ENCODE measurements at regions not wholly inside any gene's neighbourhood (a gene's known extent, or its start where the extent isn't known, plus 50 kb on each side); places are given as distances from the start of the nearest gene placed in this dataset.

DNA sequence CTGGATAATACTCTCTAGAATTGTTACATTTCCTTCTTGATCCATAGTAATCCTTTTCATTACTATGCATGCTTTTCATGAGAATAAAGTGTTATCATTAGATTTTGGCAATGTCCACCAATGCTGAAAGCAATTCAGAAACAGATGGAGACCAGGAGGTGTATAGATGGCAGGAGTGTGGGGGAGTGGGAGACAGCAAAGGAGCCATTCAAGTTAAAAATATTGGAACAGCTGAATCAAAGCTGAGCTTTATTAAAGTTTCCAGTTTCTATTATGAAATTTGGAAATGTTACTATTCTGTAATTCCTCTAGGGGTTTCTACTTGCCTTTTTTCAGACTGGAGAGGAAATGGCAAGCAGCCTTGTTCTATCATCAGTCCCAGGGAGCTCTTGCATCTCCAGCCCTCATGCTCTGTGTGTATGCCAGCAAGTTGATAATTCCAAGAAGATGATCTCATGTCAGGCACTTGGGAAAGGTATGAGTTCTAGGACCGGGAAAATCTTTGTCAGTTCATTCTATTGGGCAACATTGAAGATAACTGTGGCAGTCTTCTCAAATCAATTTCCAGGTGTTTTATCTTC lies 228.0 kb downstream of the CD109 start:
- TF ChIP-seq YY1 (IDR thresholded peaks at IDR 0.05; ENCODE audit: low read depth) (no peak), EP300 (IDR thresholded peaks at IDR 0.05; ENCODE audit: borderline replicate concordance) (no peak), RAD21 (IDR thresholded peaks at IDR 0.05; ENCODE audit: low read depth) (no peak), CREB1 (IDR thresholded peaks at IDR 0.05; ENCODE audit: low read depth) (no peak), EGR1 (IDR thresholded peaks at IDR 0.05) (no peak), TAF1 (IDR thresholded peaks at IDR 0.05; ENCODE audit: low read depth) (no peak), TEAD4 (IDR thresholded peaks at IDR 0.05) (no peak), CEBPB (IDR thresholded peaks at IDR 0.05) (no peak), TCF12 (IDR thresholded peaks at IDR 0.05; ENCODE audit: low read depth) (no peak)
- TF ChIP-seq, protein P1, sequence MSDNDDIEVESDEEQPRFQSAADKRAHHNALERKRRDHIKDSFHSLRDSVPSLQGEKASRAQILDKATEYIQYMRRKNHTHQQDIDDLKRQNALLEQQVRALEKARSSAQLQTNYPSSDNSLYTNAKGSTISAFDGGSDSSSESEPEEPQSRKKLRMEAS (IDR thresholded peaks at IDR 0.05) = no peak
- TF ChIP-seq, protein P2, sequence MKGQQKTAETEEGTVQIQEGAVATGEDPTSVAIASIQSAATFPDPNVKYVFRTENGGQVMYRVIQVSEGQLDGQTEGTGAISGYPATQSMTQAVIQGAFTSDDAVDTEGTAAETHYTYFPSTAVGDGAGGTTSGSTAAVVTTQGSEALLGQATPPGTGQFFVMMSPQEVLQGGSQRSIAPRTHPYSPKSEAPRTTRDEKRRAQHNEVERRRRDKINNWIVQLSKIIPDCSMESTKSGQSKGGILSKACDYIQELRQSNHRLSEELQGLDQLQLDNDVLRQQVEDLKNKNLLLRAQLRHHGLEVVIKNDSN (IDR thresholded peaks at IDR 0.05) = no peak
- TF ChIP-seq, protein P3, sequence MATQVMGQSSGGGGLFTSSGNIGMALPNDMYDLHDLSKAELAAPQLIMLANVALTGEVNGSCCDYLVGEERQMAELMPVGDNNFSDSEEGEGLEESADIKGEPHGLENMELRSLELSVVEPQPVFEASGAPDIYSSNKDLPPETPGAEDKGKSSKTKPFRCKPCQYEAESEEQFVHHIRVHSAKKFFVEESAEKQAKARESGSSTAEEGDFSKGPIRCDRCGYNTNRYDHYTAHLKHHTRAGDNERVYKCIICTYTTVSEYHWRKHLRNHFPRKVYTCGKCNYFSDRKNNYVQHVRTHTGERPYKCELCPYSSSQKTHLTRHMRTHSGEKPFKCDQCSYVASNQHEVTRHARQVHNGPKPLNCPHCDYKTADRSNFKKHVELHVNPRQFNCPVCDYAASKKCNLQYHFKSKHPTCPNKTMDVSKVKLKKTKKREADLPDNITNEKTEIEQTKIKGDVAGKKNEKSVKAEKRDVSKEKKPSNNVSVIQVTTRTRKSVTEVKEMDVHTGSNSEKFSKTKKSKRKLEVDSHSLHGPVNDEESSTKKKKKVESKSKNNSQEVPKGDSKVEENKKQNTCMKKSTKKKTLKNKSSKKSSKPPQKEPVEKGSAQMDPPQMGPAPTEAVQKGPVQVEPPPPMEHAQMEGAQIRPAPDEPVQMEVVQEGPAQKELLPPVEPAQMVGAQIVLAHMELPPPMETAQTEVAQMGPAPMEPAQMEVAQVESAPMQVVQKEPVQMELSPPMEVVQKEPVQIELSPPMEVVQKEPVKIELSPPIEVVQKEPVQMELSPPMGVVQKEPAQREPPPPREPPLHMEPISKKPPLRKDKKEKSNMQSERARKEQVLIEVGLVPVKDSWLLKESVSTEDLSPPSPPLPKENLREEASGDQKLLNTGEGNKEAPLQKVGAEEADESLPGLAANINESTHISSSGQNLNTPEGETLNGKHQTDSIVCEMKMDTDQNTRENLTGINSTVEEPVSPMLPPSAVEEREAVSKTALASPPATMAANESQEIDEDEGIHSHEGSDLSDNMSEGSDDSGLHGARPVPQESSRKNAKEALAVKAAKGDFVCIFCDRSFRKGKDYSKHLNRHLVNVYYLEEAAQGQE (IDR thresholded peaks at IDR 0.05; ENCODE audit: low read depth) = no peak

All from Ishikawa (cell line).